ENCODE measurements at regions not wholly inside any gene's neighbourhood (a gene's known extent, or its start where the extent isn't known, plus 50 kb on each side); places are given as distances from the start of the nearest gene placed in this dataset.

DNA sequence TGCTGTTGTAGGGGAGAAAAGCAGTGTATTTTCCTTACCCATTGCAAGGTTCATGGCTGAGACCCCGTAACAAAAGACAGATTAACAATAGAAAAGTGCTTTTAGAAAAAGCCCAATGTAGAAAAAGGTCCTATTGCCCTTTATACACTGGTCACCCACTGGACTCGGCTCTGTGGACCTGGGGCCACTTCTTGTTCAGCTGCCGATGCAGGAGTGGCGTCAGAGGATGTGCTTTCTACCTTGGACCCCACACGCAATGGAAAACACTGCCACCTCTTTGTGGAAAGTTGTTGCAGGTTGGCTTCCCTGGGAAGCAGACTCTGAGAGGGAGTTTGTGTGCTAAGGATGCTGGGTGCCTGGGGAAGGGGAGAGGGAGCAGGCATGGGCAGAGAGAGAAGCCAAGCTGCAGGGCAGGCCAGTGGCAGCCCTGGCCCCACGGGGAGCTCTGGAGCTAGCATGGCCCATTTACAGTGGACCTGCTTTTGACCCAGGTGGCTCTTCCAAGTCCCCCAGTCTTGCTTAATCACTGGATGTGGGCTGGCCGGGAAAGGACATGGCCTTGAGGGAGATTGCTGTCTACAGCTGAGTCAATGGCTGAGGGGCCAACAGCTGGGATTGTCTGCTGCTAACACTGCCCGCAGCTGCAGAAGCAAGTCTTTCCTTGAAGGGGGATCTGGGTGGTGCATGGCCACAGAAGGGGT, 142.9 kb downstream of the CDC5L start:
- Mint-ChIP-seq H3K4me3 (no peak overlapping the region), H3K9me3 (no peaks in the 10 kb centered on the region), H3K4me1 (peaks cover 20% of the 10 kb centered on the region), H3K27me3 (ENCODE audit: low read depth) (no peaks in the 10 kb centered on the region; the same call in 1 of the 2 replicates), H3K27ac (no peak overlapping the region), H3K36me3 (no peaks in the 10 kb centered on the region)
- ChIA-PET CTCF (interaction anchor here (2.4 kb wide), 1 partner anchor 55 kb away, joined by 9 read pairs; no protein-coding TSS in a partner anchor), POLR2A (no interaction called here)
- DNase-seq (ENCODE audit: low spot score) (no peak), ATAC-seq (no peak)
- TF ChIP-seq EMX1 (CRISPR knock-in tag; IDR thresholded peaks at IDR 0.05) (no peak), ZNF232 (CRISPR knock-in tag; IDR thresholded peaks at IDR 0.05) (no peak), NFYB (CRISPR knock-in tag; conservative IDR thresholded peaks at IDR 0.05; ENCODE audit: low read depth) (no peak), OVOL2 (CRISPR knock-in tag; IDR thresholded peaks at IDR 0.05; ENCODE audit: borderline replicate concordance) (no peak), ZNF219 (CRISPR knock-in tag; IDR thresholded peaks at IDR 0.05; ENCODE audit: borderline replicate concordance) (no peak), FOXP1 (CRISPR knock-in tag; IDR thresholded peaks at IDR 0.05; ENCODE audit: borderline replicate concordance) (no peak), RELA (CRISPR knock-in tag; IDR thresholded peaks at IDR 0.05; ENCODE audit: borderline replicate concordance) (no peak), TCF7 (CRISPR knock-in tag; IDR thresholded peaks at IDR 0.05; ENCODE audit: low read depth) (no peak), NR3C1 (CRISPR knock-in tag; conservative IDR thresholded peaks at IDR 0.05; ENCODE audit: low read depth) (no peak), RORB (CRISPR knock-in tag; IDR thresholded peaks at IDR 0.05) (no peak), ESRRA (CRISPR knock-in tag; IDR thresholded peaks at IDR 0.05; ENCODE audit: borderline replicate concordance) (no peak), MXD4 (CRISPR knock-in tag; IDR thresholded peaks at IDR 0.05; ENCODE audit: borderline replicate concordance) (no peak), IRF2 (CRISPR knock-in tag; IDR thresholded peaks at IDR 0.05; ENCODE audit: borderline replicate concordance, low read depth) (no peak)
- TF ChIP-seq, protein P1, sequence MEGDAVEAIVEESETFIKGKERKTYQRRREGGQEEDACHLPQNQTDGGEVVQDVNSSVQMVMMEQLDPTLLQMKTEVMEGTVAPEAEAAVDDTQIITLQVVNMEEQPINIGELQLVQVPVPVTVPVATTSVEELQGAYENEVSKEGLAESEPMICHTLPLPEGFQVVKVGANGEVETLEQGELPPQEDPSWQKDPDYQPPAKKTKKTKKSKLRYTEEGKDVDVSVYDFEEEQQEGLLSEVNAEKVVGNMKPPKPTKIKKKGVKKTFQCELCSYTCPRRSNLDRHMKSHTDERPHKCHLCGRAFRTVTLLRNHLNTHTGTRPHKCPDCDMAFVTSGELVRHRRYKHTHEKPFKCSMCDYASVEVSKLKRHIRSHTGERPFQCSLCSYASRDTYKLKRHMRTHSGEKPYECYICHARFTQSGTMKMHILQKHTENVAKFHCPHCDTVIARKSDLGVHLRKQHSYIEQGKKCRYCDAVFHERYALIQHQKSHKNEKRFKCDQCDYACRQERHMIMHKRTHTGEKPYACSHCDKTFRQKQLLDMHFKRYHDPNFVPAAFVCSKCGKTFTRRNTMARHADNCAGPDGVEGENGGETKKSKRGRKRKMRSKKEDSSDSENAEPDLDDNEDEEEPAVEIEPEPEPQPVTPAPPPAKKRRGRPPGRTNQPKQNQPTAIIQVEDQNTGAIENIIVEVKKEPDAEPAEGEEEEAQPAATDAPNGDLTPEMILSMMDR (IDR thresholded peaks at IDR 0.05): no peak
- TF ChIP-seq, protein P2, sequence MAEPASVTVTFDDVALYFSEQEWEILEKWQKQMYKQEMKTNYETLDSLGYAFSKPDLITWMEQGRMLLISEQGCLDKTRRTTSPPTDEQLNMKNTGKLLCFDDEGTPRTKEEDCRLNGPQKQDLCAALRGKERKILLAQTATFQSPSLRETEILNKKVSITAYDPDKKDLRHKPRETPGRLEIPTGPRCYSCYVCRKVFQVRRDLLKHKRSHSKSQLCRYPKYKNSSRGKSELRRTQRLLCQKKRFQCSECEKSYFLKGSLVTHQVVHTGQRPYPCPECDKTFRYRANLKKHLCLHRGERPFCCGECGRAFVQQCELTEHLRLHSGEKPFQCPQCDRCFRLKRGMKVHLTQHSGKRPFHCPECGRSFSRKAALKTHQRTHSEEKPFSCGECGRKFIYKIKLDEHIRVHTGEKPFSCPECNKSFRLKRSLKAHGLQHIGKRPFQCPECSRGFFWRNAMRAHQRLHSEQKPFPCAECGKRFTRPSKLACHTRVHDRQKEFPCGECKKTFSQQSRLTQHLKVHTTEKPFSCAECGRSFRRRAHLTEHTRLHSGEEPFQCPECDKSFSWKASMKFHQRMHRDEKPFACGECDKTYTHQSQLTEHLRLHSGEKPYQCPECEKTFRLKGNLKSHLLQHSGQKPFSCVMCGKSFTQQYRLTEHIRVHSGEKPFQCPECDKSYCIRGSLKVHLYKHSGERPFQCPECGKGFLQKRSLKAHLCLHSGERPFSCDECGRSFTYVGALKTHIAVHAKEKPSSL (CRISPR knock-in tag; conservative IDR thresholded peaks at IDR 0.05): no peak
- TF ChIP-seq, protein P3, sequence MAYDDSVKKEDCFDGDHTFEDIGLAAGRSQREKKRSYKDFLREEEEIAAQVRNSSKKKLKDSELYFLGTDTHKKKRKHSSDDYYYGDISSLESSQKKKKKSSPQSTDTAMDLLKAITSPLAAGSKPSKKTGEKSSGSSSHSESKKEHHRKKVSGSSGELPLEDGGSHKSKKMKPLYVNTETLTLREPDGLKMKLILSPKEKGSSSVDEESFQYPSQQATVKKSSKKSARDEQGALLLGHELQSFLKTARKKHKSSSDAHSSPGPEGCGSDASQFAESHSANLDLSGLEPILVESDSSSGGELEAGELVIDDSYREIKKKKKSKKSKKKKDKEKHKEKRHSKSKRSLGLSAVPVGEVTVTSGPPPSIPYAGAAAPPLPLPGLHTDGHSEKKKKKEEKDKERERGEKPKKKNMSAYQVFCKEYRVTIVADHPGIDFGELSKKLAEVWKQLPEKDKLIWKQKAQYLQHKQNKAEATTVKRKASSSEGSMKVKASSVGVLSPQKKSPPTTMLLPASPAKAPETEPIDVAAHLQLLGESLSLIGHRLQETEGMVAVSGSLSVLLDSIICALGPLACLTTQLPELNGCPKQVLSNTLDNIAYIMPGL (CRISPR knock-in tag; IDR thresholded peaks at IDR 0.05): no peak
- TF ChIP-seq, protein P4, sequence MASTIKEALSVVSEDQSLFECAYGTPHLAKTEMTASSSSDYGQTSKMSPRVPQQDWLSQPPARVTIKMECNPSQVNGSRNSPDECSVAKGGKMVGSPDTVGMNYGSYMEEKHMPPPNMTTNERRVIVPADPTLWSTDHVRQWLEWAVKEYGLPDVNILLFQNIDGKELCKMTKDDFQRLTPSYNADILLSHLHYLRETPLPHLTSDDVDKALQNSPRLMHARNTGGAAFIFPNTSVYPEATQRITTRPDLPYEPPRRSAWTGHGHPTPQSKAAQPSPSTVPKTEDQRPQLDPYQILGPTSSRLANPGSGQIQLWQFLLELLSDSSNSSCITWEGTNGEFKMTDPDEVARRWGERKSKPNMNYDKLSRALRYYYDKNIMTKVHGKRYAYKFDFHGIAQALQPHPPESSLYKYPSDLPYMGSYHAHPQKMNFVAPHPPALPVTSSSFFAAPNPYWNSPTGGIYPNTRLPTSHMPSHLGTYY (CRISPR knock-in tag; IDR thresholded peaks at IDR 0.05): no peak

DNA sequence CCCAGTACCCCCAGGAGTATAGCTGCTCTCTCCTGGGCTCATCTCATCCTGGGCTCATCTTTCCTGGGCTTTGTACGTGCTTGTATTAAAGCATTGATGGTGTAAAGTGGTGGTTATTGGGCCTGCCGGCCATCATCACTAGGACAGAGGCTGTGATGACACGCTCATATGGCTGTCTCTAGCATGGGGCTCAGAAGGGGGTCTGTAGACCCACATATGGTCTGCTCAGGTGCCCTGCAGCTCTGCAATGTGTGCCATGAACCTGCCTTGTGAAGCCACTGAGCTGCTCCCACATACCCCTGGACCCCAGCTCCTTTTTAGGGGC, 143.4 kb downstream of the CDC5L start:
- ChIA-PET CTCF (interaction anchor here (2.4 kb wide), 1 partner anchor 56 kb away, joined by 9 read pairs; no protein-coding TSS in a partner anchor), POLR2A (no interaction called here)
- H3K36me3 Mint-ChIP-seq: no peaks in the 10 kb centered on the region
- ATAC-seq (no peak), DNase-seq (ENCODE audit: low spot score) (no peak)
- H3K9me3 Mint-ChIP-seq: peaks cover 2% of the 10 kb centered on the region; the same call in 1 of the 2 replicates
- TF ChIP-seq, protein P5, sequence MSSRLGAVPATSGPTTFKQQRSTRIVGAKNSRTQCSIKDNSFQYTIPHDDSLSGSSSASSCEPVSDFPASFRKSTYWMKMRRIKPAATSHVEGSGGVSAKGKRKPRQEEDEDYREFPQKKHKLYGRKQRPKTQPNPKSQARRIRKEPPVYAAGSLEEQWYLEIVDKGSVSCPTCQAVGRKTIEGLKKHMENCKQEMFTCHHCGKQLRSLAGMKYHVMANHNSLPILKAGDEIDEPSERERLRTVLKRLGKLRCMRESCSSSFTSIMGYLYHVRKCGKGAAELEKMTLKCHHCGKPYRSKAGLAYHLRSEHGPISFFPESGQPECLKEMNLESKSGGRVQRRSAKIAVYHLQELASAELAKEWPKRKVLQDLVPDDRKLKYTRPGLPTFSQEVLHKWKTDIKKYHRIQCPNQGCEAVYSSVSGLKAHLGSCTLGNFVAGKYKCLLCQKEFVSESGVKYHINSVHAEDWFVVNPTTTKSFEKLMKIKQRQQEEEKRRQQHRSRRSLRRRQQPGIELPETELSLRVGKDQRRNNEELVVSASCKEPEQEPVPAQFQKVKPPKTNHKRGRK (CRISPR knock-in tag; IDR thresholded peaks at IDR 0.05; ENCODE audit: borderline replicate concordance): no peak
- no peak for TF ChIP-seq KAT7 (CRISPR knock-in tag; IDR thresholded peaks at IDR 0.05; ENCODE audit: borderline replicate concordance)
- TF ChIP-seq PRRX2 (CRISPR knock-in tag; IDR thresholded peaks at IDR 0.05): no peak
- TF ChIP-seq ZBTB21 (CRISPR knock-in tag; IDR thresholded peaks at IDR 0.05; ENCODE audit: borderline replicate concordance): no peak
- TF ChIP-seq, protein P6, sequence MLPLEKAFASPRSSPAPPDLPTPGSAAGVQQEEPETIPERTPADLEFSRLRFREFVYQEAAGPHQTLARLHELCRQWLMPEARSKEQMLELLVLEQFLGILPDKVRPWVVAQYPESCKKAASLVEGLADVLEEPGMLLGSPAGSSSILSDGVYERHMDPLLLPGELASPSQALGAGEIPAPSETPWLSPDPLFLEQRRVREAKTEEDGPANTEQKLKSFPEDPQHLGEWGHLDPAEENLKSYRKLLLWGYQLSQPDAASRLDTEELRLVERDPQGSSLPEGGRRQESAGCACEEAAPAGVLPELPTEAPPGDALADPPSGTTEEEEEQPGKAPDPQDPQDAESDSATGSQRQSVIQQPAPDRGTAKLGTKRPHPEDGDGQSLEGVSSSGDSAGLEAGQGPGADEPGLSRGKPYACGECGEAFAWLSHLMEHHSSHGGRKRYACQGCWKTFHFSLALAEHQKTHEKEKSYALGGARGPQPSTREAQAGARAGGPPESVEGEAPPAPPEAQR (CRISPR knock-in tag; IDR thresholded peaks at IDR 0.05): no peak
- no peak for TF ChIP-seq GABPB1 (CRISPR knock-in tag; IDR thresholded peaks at IDR 0.05)
- TF ChIP-seq, protein P1 (IDR thresholded peaks at IDR 0.05): no peak
- H3K4me1 Mint-ChIP-seq: peaks cover 20% of the 10 kb centered on the region
- no peak overlapping the region for H3K27ac Mint-ChIP-seq
- no peaks in the 10 kb centered on the region; the same call in 1 of the 2 replicates for H3K27me3 Mint-ChIP-seq (ENCODE audit: low read depth)
- H3K4me3 Mint-ChIP-seq: no peak overlapping the region
